ENCODE measurements at regions not wholly inside any gene's neighbourhood (a gene's known extent, or its start where the extent isn't known, plus 50 kb on each side); places are given as distances from the start of the nearest gene placed in this dataset.

DNA sequence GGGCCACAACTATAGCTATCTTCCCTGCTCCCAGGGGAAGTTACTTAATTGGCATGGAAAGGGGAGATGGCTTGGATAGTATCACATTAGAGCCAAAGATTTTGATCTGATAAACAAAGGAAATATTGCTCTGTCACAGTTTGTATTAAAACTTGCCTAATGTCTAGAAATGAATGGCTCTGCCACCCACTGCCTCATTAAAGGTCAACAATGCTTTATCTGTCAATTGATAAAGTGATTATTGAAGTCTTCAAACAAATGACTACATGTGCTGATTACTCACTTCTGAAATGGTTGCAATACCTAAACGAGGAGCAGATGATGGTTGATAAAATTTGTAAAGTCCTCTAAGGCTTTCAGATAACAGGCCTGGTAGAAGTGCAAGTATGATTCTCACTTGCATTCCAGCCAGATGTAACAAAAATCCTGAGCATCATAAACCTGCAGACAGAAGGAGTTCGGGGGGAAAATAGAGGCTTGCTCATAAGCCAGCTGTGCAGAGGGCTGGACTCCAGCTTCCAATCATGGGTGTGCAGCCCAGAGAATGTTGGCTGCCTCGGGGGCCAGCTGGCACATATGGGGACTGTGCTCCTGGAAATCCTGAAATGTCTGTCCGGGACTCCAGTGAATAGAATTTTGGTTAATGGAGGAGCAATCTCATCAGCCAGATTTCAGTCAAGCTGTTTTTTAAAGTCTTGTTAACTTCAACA, 200.5 kb upstream of the SLC27A6 start:
- TF ChIP-seq, protein P1, sequence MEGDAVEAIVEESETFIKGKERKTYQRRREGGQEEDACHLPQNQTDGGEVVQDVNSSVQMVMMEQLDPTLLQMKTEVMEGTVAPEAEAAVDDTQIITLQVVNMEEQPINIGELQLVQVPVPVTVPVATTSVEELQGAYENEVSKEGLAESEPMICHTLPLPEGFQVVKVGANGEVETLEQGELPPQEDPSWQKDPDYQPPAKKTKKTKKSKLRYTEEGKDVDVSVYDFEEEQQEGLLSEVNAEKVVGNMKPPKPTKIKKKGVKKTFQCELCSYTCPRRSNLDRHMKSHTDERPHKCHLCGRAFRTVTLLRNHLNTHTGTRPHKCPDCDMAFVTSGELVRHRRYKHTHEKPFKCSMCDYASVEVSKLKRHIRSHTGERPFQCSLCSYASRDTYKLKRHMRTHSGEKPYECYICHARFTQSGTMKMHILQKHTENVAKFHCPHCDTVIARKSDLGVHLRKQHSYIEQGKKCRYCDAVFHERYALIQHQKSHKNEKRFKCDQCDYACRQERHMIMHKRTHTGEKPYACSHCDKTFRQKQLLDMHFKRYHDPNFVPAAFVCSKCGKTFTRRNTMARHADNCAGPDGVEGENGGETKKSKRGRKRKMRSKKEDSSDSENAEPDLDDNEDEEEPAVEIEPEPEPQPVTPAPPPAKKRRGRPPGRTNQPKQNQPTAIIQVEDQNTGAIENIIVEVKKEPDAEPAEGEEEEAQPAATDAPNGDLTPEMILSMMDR (IDR thresholded peaks at IDR 0.05): no peak
- TF ChIP-seq POLR2A (IDR thresholded peaks at IDR 0.05) (no peak), POLR2AphosphoS5 (IDR thresholded peaks at IDR 0.05) (no peak), EP300 (IDR thresholded peaks at IDR 0.05) (no peak)
